Activated CD4-positive, alpha-beta T cell treated with anti-CD3 and anti-CD28 coated beads, Interleukin-2, Interleukin-4, amounts not matched to agents 100 ng/mL and 50 ng/mL, durations not matched to agents 16 hours and 8 hours (primary cell): ENCODE measurements at regions not wholly inside any gene's neighbourhood (a gene's known extent, or its start where the extent isn't known, plus 50 kb on each side); places are given as distances from the start of the nearest gene placed in this dataset.

Experiments used
- DNase-seq: peaks from one replicate; pipeline ENCODE4 v3.0.0-alpha.2; 2020; ENCODE audit warnings: low spot score

GRCh38 chr4:117429506-117429905 lies 344.1 kb upstream of the TRAM1L1 start:
- no peak for DNase-seq

DNA sequence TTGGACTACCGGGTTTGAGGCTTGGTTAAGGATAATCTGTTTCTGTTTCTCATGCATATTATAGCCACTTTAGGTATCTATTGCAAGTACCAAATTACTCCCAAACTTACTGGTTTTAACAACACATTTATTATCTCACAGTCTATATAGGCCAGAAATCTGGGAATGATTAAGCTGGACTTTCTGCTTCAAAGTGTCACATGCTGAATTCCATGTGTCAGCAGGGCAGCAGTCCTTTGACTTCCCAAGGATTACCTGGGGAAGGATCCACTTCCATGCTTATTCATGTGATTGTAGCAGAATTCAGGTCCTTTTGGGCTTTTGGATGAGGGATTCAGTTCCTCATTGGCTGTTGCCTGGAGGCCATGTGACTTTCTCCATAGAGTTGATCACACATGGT lies 349.0 kb upstream of the TRAM1L1 start:
- no peak for DNase-seq

GRCh38 chr4:117447925-117448324 lies 362.5 kb upstream of the TRAM1L1 start:
- peak; percentile 6 for DNase-seq

DNA sequence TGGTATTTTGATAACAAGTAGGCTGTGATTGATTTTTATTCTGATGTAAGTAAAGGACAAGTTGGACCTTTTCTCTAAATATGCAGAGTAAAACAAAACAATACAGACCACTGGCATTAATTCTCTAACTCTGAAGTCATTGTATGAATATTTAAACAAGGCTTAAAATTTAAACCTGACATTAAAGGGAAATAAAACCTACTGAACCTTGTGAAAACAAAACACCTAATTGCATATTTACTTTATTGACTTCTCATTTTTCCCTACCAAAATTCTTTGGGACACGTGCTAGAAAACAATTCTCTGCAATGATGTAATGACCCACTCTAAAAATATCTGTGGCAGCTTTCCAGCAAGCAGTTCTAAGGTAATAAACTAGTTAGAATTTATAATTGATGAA lies 369.7 kb upstream of the TRAM1L1 start:
- DNase-seq: no peak

DNA sequence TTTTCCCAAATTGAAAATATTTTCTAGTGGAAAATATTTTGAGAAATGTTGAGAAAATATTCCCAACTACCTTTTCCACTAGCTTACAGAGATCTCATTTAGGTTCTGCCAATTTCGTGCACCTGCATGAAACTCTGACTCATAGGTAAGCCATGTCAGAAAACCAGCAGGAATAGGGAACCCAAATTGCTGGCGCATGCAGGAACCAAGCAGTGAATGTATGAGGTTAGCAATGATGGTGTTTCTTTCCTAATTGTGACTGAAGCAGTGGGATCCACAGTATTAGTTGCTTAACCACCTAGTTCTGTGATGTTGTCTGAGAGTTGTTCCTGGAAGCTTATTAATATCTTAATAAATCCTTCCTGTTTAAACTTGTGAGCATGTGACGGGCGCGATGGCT lies 381.0 kb upstream of the TRAM1L1 start:
- no peak for DNase-seq

- no peak for DNase-seq
Observed at GRCh38 chr4:117467404-117467803, 382.0 kb upstream of the TRAM1L1 start.

DNA sequence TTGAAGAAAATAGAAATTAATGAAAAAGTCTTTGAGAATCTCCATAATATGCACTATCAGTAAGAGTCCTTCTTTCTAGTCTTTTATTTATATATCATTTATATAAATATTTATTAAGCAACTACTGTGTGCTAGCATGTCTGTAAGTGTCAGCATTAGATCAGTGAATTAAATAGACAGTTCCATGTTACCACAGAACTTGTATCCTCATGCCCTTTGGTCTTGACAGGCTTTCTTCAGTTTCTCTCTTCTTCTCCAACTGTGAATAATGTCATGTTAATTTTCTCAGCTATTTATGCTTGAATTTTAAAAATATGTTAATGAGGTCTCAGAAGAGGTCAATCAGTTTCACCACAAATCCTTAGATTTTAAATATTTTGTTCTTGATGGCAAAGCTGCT lies 389.6 kb upstream of the TRAM1L1 start:
- DNase-seq: no peak

DNA sequence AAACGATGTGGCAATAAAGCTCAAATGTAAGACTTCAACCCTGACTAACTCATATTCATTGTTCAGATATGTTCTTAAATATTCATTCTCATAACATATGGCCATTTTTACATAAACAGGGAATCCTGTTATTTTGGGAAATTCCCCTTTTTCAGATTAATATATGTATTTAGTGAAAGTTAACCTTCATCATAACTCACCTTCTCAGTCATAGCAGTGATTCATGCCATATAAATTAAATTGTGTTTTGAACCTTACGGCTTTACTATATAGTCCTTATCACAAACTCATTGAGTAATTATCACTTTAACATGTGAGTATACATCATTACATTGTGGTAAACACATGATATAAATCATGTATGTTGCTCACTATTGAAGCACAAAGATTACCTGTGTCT lies 392.5 kb upstream of the TRAM1L1 start:
- no peak for DNase-seq

DNA sequence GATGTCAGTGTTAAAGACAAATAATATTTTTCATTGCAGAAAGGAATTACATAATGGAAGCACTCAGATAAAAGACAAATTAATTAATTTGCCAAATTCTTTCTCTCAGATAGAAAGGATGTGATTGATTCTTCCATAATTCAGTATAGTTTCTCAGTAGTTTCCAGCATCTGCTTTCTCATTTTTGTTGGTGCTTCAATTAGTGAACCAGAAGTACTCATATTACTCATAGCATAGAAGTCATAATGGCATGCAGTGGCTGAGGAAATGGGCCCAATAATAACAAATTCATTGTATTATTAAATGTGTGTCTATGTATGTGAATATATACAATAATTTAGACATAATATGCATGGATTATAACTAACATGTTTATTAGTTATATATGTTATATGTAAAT lies 393.3 kb upstream of the TRAM1L1 start:
- DNase-seq: no peak

DNA sequence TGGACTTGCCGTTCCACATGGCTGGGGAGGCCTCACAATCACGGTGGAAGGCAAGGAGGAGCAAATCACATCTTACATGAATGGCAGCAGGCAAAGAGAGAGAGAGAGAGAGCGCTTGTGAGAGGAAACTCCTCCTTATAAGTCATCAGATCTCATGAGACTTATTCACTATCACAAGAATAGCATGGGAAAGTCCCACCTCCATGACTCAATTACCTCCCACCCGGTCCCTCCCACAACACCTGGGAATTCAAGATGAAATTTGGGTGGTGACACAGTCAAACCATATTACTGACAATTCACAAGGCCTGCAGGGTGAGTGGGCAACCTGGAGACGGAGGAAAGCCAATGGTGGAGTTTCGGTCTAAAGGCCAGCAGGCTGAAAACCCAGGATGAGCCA lies 394.3 kb upstream of the TRAM1L1 start:
- no peak for DNase-seq

DNA sequence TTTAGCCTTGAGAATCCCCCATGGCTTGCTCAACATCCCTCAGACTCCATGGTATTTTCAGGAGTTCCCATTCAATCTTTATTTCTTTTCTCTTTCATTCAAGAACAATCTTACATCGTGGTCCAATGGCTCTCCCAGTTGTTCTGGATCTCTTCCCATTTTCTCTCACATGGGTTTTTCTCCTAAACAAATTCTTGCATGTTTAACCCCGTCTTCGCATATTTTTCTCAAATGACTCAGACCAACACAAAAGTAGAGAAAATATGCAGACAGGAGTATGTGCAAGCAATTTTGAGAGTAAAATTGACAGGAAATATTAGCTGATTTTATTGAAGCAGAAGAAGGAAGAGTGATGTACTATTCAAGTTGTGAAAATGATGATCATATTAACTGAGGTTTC lies 396.4 kb upstream of the TRAM1L1 start:
- no peak for DNase-seq

- DNase-seq: no peak
Observed at GRCh38 chr4:117488692-117489091, 403.3 kb upstream of the TRAM1L1 start.

- DNase-seq: no peak
Observed at GRCh38 chr4:117489107-117489506, 403.7 kb upstream of the TRAM1L1 start.

GRCh38 chr4:117491516-117491915 lies 406.1 kb upstream of the TRAM1L1 start:
- DNase-seq: no peak

GRCh38 chr4:117495802-117496201 lies 410.4 kb upstream of the TRAM1L1 start:
- DNase-seq: no peak

- no peak for DNase-seq
Observed at GRCh38 chr4:117512414-117512813, 427.0 kb upstream of the TRAM1L1 start.

DNA sequence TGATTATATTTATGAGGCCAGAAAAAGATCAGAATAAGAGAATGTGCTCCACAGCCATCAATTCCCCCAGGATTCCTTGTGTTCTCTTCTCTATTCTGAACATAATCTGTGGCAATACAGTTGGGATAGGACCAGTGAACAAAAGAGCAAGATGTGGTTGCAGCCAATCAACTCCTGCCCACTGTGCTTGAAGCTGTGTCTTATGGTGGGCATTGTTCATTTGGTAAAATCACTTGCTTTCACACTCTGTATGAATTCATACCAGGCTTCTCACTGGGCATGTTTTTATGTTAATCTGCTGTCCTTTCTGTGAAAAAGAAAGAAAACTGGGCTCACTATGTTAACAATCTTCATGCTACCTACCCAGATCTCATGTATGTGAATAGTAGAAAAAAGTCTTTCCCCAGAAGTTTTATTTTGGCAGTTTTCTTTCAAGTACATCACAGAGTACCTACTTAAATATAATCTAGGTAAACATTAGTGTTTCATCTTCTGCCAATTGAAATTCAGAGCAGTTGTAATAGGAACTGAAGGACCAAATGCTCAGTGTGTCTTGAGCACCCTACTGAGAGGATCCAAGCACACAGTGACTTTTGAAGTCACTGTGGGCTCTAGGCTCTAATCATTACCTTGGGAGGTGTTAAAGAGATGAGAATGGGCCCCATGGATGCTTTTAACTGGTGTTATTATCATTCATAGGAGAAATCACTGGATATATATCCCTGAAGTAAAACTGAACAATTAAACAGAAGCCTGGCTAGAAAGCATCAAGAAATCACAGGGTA lies 429.2 kb upstream of the TRAM1L1 start:
- no peak for DNase-seq

DNA sequence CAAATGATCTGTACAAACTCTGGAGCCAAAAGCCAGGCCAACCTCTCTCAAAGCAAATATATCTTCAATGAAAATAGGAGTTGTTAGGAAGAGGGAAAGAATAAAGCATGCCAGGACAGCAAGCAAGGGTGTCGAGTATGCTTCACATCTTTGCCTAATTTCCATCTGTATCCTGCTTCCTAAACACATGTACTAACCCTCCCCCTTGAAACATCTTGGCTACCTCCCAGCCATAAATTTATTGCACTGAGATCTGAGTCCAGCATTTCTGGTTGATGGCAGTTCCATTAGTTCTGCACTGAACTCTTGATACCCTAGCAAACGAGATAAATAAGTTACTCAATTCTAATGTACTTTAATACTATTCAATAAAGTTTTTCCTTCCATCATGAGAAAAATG lies 430.5 kb upstream of the TRAM1L1 start:
- DNase-seq: no peak

DNA sequence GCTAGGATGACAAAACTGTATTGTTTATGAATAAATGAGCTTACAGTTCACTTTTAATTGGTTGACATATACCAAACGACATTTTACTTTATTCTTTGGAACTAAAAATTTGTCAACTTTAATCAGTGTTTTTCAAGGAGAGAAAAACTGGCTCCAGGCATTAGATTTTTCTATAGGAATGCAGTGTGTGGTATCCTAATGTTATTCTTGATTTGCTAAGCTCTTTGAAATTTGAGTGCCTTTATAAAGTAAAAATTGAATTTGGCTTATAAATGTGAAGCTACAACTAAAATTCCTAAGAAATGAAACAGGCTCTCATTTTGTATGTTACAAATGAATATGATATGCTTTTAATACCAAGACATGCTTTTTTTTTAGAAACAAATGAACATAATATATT lies 442.2 kb upstream of the TRAM1L1 start:
- no peak for DNase-seq

DNA sequence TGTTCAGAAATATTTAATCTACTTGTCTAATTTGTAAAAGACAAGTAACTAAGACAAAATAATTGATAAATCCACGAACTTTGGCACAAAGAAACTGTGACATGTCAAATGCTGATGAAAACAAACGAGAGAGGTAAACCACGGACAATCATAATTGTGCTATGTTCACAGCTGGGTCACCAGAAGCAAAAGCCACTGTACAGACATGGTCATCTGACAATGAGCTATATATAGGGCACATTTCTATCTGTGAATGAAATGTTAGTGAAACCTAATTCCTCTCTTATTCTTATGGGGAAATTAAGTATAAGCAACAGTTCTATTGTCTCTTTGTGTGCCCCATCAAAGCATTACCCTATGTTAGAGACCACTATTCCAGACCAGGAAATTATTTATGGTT lies 444.0 kb upstream of the TRAM1L1 start:
- no peak for DNase-seq

GRCh38 chr4:117533501-117533900 lies 448.1 kb upstream of the TRAM1L1 start:
- DNase-seq: no peak

DNA sequence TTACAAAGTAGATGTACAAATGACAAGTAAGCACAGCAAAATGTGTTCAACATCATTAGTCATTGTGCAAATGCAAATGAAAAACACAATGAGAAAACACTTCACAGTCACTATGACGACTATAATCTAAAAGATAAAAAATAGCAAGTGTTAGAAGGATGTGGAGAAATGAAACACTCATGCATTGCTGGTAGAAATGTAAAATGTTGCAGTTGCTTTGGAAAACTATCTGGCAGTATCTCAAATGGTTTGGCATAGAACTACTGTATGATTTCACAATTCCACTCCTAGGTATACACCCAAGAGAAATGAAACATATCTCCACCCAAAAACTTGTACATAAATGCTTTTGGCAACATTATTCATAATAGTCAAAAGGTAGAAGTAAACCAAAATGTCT lies 459.7 kb upstream of the TRAM1L1 start:
- DNase-seq: no peak

DNA sequence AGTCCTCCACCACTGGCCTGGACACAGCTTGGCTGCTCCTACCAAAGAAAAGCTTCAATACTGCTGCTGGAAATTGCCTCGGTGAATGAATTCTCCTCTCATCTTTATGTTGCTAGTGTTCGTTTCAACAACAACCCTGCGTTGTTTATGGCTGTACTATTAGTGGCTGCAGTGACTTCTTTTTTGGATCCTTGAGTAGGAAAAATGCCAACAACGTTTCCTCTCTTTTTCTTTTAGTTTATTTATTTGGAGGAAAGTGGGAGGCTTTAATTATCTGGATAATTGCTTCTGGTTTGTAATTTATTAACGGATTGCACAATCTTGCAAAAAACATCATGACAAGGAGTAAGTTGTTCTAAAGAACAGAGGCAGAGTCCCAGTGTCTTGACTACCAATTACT lies 464.1 kb upstream of the TRAM1L1 start:
- no peak for DNase-seq

DNA sequence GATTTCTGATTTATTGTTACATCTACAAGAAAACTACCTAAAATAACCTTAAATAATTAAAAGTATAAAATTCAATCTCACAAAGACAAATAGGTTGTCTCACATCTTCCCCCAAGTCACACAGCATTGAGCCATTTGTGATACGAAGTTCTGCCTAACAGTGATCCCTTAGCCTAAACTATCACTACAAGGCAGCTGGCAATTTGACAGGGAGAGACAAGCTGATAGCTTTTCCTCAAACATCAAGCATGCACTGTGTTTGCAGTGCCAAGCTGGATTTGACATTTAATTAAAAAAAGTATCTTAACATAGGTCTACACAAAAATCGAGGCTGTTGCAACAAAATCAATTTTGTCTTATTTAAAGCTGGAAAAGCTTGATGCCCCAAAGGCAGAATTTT lies 464.7 kb upstream of the TRAM1L1 start:
- no peak for DNase-seq

GRCh38 chr4:117560329-117560728 lies 474.0 kb upstream of the NDST3 start:
- no peak for DNase-seq
